ENCODE measurements at regions not wholly inside any gene's neighbourhood (a gene's known extent, or its start where the extent isn't known, plus 50 kb on each side); places are given as distances from the start of the nearest gene placed in this dataset.

DNA sequence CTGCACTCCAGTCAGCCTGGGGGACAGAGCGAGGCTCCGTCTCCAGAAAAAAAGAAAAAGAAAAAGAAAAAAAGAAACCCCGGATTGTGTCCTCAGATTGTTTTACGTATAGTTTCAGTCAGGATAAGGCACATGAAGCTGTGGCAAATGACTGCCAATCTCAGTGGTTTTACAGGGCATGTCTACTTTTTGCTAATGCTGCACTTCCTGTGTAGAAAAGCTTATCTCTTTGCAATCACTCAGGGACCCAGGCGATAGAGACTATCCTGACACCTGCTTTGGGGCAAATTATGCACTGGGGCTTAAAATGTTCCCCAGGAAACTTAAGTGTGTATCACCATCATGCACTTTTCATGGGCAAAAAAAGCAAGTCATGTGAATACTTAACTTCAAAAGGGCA, 103.7 kb upstream of the MEIS1 start:
- TF ChIP-seq, protein P1, sequence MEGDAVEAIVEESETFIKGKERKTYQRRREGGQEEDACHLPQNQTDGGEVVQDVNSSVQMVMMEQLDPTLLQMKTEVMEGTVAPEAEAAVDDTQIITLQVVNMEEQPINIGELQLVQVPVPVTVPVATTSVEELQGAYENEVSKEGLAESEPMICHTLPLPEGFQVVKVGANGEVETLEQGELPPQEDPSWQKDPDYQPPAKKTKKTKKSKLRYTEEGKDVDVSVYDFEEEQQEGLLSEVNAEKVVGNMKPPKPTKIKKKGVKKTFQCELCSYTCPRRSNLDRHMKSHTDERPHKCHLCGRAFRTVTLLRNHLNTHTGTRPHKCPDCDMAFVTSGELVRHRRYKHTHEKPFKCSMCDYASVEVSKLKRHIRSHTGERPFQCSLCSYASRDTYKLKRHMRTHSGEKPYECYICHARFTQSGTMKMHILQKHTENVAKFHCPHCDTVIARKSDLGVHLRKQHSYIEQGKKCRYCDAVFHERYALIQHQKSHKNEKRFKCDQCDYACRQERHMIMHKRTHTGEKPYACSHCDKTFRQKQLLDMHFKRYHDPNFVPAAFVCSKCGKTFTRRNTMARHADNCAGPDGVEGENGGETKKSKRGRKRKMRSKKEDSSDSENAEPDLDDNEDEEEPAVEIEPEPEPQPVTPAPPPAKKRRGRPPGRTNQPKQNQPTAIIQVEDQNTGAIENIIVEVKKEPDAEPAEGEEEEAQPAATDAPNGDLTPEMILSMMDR (conservative IDR thresholded peaks at IDR 0.05; ENCODE audit: low read depth, low read length): no peak
- no peak for TF ChIP-seq EZH2 (IDR thresholded peaks at IDR 0.05; ENCODE audit: borderline replicate concordance, low read depth, low read length, poor library complexity, severe bottlenecking)
